ENCODE measurements at regions not wholly inside any gene's neighbourhood (a gene's known extent, or its start where the extent isn't known, plus 50 kb on each side); places are given as distances from the start of the nearest gene placed in this dataset.
"Not testable (repeated sequence)": the region's sequence is repeated elsewhere in the genome, so short reads cannot be mapped to it uniquely, and the experiment has no call there.

- Mint-ChIP-seq H3K27ac (peak overlapping the region; percentile 74), H3K4me1 (peaks cover 58% of the 10 kb centered on the region), H3K4me3 (peak overlapping the region; percentile 99), H3K27me3 (no peaks in the 10 kb centered on the region), H3K9me3 (peaks cover 2% of the 10 kb centered on the region), H3K36me3 (ENCODE audit: low read depth) (peaks cover 65% of the 10 kb centered on the region)
- ChIA-PET POLR2A (interaction anchor here (1.1 to 13.4 kb wide), 8 partner anchors 13 to 78 kb away, joined by 3 to 614 read pairs (median 280); partner anchors contain the start of gene ANXA2R), CTCF (interaction anchor here (0.8 to 9.7 kb wide), 7 partner anchors 14 to 79 kb away, joined by 3 to 77 read pairs (median 4); no protein-coding TSS in a partner anchor)
- DNase-seq: no peak
Measured at GRCh38 chr5:42989190-42989589, 50.9 kb downstream of the ANXA2R start.

DNA sequence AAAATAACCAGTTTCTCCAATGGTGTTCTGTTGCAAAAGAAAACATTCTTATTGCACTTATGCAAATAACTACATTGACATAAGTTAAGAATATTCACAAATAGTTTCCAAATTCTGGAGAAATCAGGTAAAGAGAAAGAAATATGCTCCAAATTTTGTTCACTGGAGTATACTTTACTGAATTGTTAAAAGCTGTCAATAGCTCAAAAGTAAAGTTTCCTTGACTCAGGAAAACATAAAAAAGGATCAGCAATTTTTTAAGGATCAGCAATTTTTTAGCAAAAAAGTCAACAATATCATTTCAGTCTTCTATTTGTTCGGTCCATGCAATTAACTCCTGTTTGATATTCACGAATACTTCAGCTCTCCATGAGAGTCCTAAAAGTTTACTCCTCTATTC is 51.6 kb downstream of the ANXA2R start:
- Mint-ChIP-seq H3K27me3 (no peaks in the 10 kb centered on the region), H3K4me1 (peaks cover 58% of the 10 kb centered on the region), H3K9me3 (peaks cover 2% of the 10 kb centered on the region), H3K36me3 (ENCODE audit: low read depth) (peaks cover 65% of the 10 kb centered on the region), H3K27ac (no peak overlapping the region), H3K4me3 (peak overlapping the region; percentile 99)
- DNase-seq: no peak
- ChIA-PET CTCF (interaction anchor here (1.2 to 9.7 kb wide), 5 partner anchors 38 to 78 kb away, joined by 3 to 77 read pairs (median 6); no protein-coding TSS in a partner anchor), POLR2A (interaction anchor here (1.1 to 13.4 kb wide), 9 partner anchors 12 to 325 kb away, joined by 3 to 614 read pairs (median 197); partner anchors contain the start of gene ANXA2R)

DNA sequence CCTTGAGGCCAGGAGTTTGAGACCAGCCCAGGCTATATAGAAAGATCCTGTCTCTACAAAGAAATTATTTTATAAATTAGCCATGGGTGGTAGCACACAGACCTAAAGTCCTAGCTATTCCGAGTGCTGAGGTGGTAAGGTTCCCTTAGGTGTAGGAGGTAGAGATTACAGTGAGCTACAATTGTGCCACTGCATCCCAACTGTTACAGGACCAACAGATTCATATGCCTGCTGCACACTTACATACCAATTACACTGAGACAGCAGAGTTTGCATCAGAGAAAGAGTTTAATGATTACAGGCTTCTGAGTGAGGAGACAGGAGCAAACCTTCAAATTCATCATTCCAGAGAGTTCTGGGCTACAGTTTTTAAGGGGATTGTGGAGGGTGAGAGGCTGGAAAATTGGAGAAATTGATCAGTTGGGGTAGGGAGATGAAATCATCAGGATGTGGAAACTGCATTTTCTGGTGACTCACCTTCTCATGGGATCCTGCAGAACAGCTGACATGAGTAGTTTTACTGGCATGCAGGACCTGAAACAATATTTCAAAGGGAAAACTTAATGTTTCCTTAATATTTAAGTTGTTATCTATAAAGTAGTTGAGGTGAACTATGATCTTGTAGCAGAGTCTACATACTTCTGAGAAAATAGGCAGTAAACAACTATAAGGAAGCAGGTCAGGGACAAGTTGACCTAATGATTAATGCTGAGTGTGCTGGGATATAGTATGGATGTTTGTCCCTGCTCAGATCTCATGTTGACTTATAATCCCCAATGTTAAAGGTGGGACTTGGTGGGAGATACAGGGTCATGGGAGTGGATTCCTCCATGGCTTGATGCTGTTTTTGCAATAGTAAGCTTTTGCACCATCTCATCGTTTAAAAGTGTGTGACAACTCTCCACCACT is 54.7 kb downstream of the ANXA2R start:
- peaks cover 2% of the 10 kb centered on the region for H3K9me3 Mint-ChIP-seq
- ChIA-PET POLR2A (interaction anchor here (13.4 kb wide), 1 partner anchor 34 kb away, joined by 393 read pairs; no protein-coding TSS in a partner anchor), CTCF (no interaction called here)

GRCh38 chr5:42984307-42984706 is 55.8 kb downstream of the ANXA2R start:
- H3K9me3 Mint-ChIP-seq: peaks cover 2% of the 10 kb centered on the region
- CTCF ChIA-PET: no interaction called here
- H3K27ac Mint-ChIP-seq: no peak overlapping the region
- POLR2A ChIA-PET: interaction anchor here (1.2 to 13.4 kb wide), 2 partner anchors 9 to 33 kb away, joined by 5 to 393 read pairs; no protein-coding TSS in a partner anchor
- DNase-seq: no peak
- H3K4me1 Mint-ChIP-seq: peaks cover 44% of the 10 kb centered on the region
- H3K36me3 Mint-ChIP-seq (ENCODE audit: low read depth): peaks cover 58% of the 10 kb centered on the region
- no peaks in the 10 kb centered on the region for H3K27me3 Mint-ChIP-seq
- no peak overlapping the region for H3K4me3 Mint-ChIP-seq

More for the DNA sequence above, 54.7 kb downstream of the ANXA2R start:
- Mint-ChIP-seq H3K27ac (no peak overlapping the region), H3K4me1 (peaks cover 53% of the 10 kb centered on the region), H3K27me3 (no peaks in the 10 kb centered on the region), H3K36me3 (ENCODE audit: low read depth) (peaks cover 65% of the 10 kb centered on the region), H3K4me3 (no peak overlapping the region)
- DNase-seq: no peak

DNA sequence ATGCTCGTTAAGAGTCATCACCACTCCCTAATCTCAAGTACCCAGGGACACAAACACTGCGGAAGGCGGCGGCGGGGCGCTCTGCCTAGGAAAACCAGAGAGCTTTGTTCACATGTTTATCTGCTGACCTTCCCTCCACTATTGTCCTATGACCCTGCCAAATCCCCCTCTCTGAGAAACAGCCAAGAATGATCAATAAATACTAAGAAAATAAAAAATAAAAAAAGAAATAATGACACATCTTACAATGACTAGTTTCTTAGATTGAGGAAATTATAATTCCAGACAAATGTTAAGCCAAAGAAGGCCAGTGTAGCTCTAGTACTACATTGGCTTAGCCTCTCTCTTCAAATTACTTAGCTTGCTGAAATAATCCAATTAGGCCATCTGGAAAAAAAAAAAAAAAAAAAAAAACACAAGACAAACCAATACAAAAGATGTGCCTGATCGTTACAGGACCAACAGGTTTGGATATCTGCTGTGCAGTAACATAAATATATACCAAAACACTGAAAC is 58.0 kb downstream of the ANXA2R start:
- peaks cover 50% of the 10 kb centered on the region for H3K36me3 Mint-ChIP-seq (ENCODE audit: low read depth)
- no peaks in the 10 kb centered on the region for H3K27me3 Mint-ChIP-seq
- CTCF ChIA-PET: interaction anchor here (0.6 kb wide), 1 partner anchor 194 kb away, joined by 6 read pairs; no protein-coding TSS in a partner anchor
- DNase-seq: no peak
- POLR2A ChIA-PET: interaction anchor here (0.9 kb wide), 1 partner anchor 13 kb away, joined by 3 read pairs; no protein-coding TSS in a partner anchor
- H3K4me3 Mint-ChIP-seq: no peak overlapping the region
- H3K27ac Mint-ChIP-seq: no peak overlapping the region
- H3K4me1 Mint-ChIP-seq: peaks cover 24% of the 10 kb centered on the region
- no peaks in the 10 kb centered on the region for H3K9me3 Mint-ChIP-seq

DNA sequence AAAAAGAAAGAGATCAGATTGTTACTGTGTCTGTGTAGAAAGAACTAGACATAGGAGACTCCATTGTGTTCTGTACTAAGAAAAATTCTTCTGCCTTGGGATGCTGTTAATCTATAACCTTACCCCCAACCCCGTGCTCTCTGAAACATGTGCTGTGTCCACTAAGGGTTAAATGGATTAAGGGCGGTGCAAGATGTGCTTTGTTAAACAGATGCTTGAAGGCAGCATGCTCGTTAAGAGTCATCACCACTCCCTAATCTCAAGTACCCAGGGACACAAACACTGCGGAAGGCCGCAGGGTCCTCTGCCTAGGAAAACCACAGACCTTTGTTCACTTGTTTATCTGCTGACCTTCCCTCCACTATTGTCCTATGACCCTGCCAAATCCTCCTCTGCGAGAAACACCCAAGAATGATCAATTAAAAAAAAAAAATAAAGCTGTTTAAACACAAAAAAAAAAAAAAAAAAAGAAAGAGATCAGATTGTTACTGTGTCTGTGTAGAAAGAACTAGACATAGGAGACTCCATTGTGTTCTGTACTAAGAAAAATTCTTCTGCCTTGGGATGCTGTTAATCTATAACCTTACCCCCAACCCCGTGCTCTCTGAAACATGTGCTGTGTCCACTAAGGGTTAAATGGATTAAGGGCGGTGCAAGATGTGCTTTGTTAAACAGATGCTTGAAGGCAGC is 58.6 kb downstream of the ANXA2R start:
- H3K36me3 Mint-ChIP-seq (ENCODE audit: low read depth): peaks cover 49% of the 10 kb centered on the region
- CTCF ChIA-PET: interaction anchor here (0.6 kb wide), 1 partner anchor 194 kb away, joined by 6 read pairs; no protein-coding TSS in a partner anchor
- H3K27ac Mint-ChIP-seq, H3K27me3 Mint-ChIP-seq, DNase-seq, H3K9me3 Mint-ChIP-seq, POLR2A ChIA-PET, H3K4me3 Mint-ChIP-seq: not testable (repeated sequence)
- peaks cover 20% of the 10 kb centered on the region for H3K4me1 Mint-ChIP-seq

DNA sequence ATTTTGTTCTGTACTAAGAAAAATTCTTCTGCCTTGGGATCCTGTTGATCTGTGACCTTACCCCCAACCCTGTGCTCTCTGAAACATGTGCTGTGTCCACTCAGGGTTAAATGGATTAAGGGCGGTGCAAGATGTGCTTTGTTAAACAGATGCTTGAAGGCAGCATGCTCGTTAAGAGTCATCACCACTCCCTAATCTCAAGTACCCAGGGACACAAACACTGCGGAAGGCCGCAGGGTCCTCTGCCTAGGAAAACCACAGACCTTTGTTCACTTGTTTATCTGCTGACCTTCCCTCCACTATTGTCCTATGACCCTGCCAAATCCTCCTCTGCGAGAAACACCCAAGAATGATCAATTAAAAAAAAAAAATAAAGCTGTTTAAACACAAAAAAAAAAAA is 59.1 kb downstream of the ANXA2R start:
- H3K9me3 Mint-ChIP-seq, POLR2A ChIA-PET, CTCF ChIA-PET, DNase-seq, H3K27me3 Mint-ChIP-seq, H3K4me3 Mint-ChIP-seq, H3K27ac Mint-ChIP-seq: not testable (repeated sequence)
- Mint-ChIP-seq H3K36me3 (ENCODE audit: low read depth) (peaks cover 43% of the 10 kb centered on the region), H3K4me1 (peaks cover 15% of the 10 kb centered on the region)

DNA sequence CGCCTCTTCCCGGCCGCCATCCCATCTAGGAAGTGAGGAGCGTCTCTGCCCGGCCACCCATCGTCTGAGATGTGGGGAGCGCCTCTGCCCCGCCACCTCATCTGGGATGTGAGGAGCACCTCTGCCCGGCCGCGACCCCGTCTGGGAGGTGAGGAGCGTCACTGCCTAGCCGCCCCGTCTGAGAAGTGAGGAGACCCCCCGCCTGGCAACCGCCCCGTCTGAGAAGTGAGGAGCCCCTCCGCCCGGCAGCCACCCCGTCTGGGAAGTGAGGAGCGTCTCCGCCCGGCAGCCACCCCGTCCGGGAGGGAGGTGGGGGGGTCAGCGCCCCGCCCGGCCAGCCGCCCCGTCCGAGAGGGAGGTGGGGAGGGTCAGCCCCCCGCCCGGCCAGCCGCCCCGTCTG is 59.7 kb downstream of the ANXA2R start:
- DNase-seq, H3K4me1 Mint-ChIP-seq, POLR2A ChIA-PET, CTCF ChIA-PET, H3K9me3 Mint-ChIP-seq, H3K27me3 Mint-ChIP-seq, H3K4me3 Mint-ChIP-seq, H3K27ac Mint-ChIP-seq: not testable (repeated sequence)
- H3K36me3 Mint-ChIP-seq (ENCODE audit: low read depth): peaks cover 39% of the 10 kb centered on the region

- H3K4me1 Mint-ChIP-seq, POLR2A ChIA-PET, H3K9me3 Mint-ChIP-seq: not testable (repeated sequence)
Measured at GRCh38 chr5:42979242-42979641, 60.9 kb downstream of the ANXA2R start.

DNA sequence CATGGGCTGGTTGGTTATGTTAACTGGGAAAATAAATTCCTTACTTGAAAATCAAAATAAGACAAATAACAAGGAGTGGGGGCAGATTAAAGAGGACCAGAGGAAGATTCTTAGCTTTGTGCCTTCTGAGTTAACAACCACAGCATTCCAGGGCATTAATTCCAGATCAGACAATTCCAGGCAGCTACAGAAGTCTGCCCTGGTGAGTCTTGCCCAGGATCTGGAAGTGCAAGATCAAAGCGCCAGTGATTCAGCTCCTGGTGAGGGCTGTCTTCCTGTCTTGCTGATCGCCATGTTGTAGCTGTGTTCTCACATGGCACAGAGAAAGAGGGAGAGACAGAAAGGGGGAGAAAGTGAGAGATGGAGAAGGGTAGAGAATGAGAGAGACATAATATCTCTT is 65.6 kb downstream of the ANXA2R start:
- no peaks in the 10 kb centered on the region for H3K9me3 Mint-ChIP-seq
- CTCF ChIA-PET: interaction anchor here (1.6 kb wide), 1 partner anchor 15 kb away, joined by 3 read pairs; no protein-coding TSS in a partner anchor
- H3K4me1 Mint-ChIP-seq: no peaks in the 10 kb centered on the region
- no peaks in the 10 kb centered on the region for H3K27me3 Mint-ChIP-seq
- no peak overlapping the region for H3K4me3 Mint-ChIP-seq
- H3K27ac Mint-ChIP-seq: no peak overlapping the region
- H3K36me3 Mint-ChIP-seq (ENCODE audit: low read depth): peaks cover 20% of the 10 kb centered on the region
- POLR2A ChIA-PET: no interaction called here
- DNase-seq: no peak

More at GRCh38 chr5:42979242-42979641, 60.9 kb downstream of the ANXA2R start:
- H3K4me3 Mint-ChIP-seq, DNase-seq, CTCF ChIA-PET, H3K27me3 Mint-ChIP-seq, H3K27ac Mint-ChIP-seq: not testable (repeated sequence)
- H3K36me3 Mint-ChIP-seq (ENCODE audit: low read depth): peaks cover 29% of the 10 kb centered on the region

DNA sequence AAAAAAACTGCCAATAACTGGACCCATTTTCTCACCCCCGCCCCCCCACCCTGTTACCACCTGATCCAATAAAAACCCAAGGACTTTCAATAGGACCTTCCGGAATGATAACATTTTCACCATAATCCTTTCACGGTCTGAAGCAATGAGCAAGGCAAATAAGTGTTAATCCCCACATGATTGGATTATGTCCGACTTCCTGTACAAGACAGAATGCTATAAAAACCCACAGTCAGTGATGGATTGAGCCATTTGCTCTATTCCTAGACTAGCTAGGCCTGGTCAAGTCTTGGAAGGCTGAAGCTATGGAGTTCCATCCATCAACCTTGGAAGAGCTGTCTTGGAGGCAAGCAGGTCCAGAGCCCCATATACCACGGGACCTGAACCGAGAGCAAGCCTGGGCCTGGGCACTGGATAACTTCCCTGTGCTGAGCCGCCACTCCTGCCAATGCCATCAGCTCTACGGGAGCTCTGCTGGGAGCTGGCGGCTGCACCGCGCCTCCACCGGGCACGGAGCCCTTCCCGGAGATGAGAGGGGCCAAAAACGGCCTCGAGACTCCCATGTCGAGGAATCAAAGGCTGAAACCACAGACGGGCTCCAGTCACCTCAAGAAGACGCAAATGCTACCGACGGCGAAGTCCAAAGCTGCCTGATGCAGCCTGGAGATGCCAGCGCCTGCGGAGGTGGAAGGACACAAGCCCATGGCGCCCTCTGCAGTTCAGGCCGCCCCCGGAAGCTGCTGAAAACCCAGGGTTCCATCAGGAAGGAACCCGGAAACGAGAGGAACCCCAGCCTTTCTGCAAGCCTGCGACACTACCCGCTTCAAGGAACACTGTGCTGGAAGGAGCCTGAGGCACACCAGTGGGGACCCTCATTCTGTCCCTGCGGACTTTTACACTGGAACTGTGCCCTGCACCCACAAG is 69.2 kb downstream of the ANXA2R start:
- H3K27ac Mint-ChIP-seq: no peak overlapping the region
- CTCF ChIA-PET: interaction anchor here (2.1 kb wide), 1 partner anchor 62 kb away, joined by 6 read pairs; no protein-coding TSS in a partner anchor
- H3K4me3 Mint-ChIP-seq: no peak overlapping the region
- H3K9me3 Mint-ChIP-seq: no peaks in the 10 kb centered on the region
- POLR2A ChIA-PET: no interaction called here
- peaks cover 9% of the 10 kb centered on the region for H3K36me3 Mint-ChIP-seq (ENCODE audit: low read depth)
- H3K27me3 Mint-ChIP-seq: no peaks in the 10 kb centered on the region
- DNase-seq: no peak
- H3K4me1 Mint-ChIP-seq: peaks cover 6% of the 10 kb centered on the region

DNA sequence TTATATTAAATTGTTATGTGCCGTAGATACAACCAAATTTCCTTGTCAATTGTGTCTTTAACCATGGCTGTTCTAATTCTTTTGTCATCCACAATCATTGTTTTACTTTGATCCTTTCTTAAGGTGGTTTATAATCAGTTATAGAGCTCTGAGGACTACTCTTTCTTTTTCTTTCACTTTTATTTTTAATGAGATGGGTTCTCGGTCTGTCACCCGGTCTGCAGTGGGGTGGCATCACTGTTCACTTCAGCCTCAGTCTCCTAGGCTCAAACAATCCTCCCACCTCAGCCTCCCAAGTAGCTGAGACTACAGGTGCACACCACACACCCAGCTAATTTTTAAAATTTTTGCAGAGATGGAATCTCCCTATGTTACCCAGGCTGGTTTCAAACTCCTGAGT is 74.2 kb downstream of the ANXA2R start:
- Mint-ChIP-seq H3K27me3 (peaks cover 2% of the 10 kb centered on the region), H3K27ac (peak overlapping the region; percentile 29), H3K4me3 (peak overlapping the region; percentile 30), H3K4me1 (peaks cover 9% of the 10 kb centered on the region), H3K9me3 (no peaks in the 10 kb centered on the region), H3K36me3 (ENCODE audit: low read depth) (peaks cover 4% of the 10 kb centered on the region)
- CTCF ChIA-PET: no interaction called here
- POLR2A ChIA-PET: interaction anchor here (1.0 to 3.6 kb wide), 2 partner anchors 14 to 26 kb away, joined by 3 to 20 read pairs; no protein-coding TSS in a partner anchor
- DNase-seq: no peak
